HG03095 (cell line): ENCODE measurements at regions not wholly inside any gene's neighbourhood (a gene's known extent, or its start where the extent isn't known, plus 50 kb on each side); places are given as distances from the start of the nearest gene placed in this dataset.

Experiments used
- ATAC-seq: cut with Tn5 transposase; IDR thresholded peaks from one replicate; pipeline ENCODE4 v1.9.1; 2021; ENCODE audit warnings: moderate library complexity; ENCODE audit not compliant: unreplicated experiment

DNA sequence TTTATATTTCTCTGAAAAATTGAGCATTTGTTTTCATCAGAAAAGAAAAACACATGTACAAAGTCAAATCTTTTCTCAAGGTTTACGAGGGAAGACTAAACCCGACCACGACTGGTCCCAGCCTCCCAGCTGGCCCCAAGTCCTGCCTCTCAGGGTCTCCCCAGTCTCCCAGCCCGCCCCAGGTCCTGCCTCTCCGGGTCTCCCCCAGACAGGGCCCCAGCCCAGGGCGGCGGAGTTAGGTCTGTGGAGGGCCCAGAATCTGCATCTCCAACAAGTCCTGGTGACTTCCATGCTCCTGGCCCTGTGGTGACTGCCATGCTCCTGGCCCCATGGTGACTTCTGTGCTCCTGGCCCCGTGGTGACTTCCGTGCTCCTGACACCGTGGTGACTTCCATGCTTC is 359.9 kb downstream of the IRX2 start:
- ATAC-seq: no peak

DNA sequence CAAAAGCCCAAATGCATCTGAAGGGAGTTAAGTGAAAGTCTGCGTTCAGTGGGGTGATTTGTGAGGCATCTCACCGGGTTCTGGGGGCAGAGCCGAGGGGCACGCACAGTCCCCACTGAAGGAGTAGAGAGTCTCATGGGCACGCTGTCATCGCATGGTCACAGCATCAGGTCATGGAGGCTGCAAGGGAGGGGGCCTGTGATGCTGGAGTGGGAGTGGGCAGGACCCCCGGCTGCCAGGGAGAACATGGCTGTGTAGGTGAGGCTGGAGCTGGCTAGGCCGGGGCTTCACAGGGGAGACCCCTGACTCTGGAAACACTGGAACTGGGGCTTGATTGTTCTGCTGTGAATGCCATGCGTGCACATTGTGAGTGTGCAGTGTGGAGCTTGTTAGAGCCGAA is 360.5 kb downstream of the IRX2 start:
- no peak for ATAC-seq

DNA sequence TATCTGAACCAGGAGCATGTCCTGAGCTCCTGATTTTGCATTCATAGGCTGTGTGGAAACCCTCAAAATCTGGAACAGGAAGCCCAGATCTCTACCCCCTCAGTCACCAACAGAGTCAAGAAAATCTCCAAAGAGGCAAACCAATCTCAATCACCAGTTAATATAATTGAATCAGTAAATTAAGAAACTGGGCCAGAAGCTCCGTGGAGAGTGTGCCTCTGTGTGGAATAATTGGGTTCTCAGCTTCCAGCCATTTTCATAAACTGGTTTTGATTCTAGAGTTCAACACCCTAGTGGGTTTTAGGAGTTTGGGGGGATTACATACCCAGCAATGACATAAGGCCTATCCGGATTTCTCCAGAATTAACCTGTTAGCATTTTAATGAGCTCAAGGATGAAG is 362.9 kb downstream of the IRX2 start:
- ATAC-seq: no peak

DNA sequence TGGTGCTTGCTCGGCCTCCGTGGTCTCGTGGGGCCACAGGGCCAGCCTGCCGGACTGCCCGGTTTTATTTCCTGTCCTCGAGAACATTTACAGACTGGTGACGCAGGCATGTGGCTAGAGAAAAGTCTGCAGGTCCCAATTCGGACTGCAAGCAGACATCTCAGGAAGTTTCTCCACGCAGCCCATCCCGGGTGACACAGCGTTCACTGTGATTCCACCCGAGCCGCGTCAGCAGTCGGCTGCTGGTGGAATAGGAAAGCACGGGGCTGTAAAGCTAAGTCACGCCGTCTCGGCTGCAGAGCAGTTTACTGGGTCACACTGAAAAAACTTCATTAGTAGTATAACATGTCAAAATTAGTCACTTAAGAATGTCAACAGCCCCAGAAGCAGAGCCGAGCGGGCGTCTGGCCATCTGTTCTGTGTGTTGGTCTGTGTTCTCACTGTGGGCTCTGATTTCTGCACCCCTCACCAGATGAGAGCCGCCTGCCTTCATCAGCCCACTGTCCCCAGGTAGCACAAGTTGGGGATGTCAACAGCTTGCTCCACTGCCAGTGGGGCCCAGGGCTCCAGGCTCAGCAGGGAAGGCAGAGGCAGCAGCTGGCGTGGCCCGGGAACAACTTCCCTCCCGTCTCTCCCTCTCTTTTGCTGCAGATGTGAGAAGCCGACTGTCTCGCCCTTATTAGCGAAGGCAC is 363.7 kb downstream of the IRX2 start:
- ATAC-seq: no peak

DNA sequence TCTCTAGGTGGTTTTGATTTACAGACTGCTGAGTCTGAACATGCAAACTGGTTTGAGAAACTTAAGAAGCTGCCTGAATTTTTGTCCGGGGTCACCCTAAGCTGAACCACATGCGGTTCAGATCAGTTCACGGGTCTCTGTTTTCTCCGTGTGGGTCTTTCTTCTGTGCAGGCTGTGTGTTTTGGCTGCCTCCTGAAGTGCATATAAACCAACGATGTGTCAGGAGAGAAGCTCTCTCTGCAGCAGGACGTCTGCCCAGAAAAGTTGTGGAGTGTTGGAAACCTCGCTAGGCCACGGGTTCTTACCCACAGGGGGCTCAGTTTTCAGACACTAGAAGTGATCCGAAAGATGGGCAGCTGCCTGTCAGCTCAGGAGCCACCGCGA is 364.2 kb downstream of the IRX2 start:
- no peak for ATAC-seq

DNA sequence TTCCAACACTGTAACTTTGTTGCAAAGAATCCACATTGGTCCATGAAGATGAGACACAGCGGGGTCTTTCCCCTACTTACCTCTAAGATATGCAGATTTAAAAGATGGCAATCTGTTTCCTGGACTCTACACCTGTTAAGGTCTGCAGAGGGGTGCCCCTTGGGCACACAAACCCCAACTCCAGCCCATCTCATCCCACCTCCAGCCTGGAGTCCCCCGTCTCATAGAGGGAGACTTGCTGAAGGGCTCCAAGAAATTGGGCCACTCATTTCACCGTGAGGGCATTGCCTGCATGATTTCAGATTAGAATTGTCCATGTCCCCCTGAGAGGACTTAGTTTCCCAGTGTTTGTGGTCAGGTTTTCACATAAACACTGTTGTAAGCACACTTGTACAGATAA is 365.7 kb downstream of the IRX2 start:
- ATAC-seq: no peak

DNA sequence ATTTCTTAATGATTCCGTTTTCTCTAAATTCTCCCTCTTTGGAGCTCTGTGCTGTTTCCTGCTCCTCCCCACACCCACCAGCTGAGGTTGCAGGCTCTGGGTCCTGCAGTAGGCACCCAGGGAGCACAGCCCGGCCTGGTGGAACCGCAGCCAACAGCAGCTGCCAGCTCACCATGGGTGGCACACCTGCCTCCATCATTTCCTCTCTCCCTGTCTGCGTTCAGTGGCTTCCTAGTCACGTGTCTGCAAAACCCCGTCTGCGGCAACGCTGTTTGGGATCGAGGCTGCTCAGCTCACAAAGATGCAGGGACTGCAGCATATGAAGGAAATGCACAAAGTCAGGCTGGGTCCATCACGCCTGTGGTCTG is 367.8 kb downstream of the IRX2 start:
- ATAC-seq: no peak

DNA sequence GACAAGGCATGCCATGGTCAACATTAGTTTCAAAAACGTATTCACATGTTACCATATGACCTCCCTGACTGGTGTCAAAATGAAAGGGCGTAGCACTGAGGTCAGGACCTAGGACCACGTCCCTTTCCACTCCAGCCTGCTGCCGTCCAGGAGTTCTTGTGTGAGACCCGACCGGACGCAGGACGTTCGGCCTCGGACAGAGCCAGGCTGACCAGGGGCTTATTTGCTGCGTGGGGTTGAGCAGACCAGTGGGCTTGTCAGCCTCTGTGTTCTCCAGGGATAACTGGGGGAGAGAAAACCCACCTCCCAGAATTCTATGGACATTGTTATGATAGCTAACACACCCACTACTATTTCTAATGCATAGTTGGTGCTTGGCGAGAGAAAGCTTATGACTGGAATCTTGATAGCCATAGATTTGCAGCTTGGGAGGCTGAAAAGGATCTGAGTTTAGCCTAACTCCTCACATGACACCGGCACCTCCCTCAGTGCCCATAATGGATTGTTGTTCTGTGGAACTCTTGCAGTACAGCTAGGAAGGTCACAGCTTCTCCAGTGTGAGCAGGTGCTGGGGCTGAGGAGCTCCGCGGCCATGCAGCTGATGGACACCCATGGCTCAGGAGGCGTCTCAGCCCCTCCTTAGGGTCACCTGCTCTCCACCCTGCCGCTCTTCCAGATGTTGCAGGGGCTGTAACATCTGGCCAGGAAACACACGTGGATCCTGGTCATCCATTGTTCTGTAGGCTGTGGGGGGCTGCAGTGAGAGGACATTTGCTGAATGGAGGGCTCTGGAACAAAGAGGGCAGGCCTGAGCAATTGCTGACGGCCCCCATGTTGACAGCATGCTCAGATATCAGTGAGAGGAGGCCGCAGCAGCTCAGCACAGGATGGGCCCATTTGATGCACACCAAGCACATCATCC is 368.4 kb downstream of the IRX2 start:
- ATAC-seq: no peak

DNA sequence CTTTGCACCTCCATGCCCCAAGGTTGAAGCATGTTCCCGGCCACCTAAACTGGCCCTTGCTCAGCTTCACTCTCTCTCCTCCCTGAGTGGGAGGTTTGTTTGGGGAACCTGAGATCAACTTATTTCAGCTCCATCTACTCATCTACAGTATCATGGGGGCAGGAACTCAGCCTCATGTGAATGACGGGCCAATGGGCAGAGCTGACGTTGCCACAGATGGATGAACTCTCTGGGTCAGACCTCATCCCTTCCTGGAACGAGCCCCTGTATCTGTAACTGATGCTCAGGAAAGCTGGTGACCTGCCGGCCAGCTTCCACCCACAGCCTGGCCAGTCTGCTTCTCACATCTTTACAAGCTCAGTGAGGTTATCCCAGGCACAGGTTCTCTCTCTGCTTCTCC is 369.6 kb downstream of the IRX2 start:
- ATAC-seq: no peak

DNA sequence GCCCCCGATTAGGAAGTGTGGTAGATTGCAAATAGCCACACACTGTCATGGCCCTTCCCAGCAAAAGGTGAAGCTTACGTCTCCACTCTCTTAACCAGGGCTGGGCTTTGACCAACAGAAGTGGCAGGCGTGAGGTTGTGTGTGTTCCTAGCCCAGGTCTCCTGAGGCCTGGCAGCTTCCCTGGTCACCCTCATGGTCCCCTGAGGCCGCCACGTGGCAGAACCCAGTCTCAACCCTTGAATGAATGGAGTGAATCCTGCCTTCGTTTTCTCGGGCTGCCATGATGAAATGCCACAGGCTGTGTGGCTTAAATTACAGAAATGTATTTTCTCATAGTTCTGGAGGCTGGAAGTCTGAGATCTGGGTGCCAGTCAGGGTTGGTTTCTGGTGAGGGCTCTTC is 370.4 kb downstream of the IRX2 start:
- no peak for ATAC-seq

DNA sequence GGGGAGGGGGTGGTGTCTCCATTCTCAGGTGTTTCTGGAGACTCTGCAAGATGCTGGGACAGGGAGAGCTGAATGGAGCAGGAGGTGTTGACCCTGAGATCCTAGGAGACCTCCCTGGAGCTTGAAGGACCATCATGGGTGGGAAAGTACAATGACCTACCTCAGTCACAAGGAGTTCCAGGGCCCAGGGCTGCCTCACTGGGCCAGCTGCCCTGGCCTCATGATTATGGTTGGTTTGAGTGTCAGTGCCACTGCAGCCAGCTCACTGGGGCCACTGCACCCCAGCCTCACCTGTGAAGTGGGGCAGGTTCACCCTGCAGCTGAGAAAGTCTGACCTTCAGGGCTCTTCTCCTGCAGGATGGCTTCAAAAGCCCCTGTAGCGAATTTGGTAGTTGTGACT is 372.5 kb downstream of the IRX2 start:
- no peak for ATAC-seq

DNA sequence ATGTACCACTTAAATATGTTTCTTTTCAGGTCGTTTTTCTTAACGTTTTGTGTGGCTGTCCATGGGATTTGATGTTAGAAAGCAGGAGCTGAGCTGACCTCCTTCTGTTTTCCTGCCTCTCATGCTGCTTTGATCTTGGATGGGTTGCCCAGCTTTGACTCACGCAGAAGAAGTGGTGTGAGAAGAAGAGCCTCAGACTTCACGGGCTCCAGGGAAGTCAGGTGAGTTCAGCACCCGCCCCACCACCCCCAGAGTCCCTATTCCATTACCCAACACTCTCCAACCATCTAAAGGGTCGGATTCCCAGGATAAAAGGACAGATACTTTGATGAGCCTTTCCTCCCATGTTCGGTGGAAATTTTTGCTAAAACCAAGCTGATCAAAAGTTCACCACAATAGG is 373.4 kb downstream of the IRX2 start:
- no peak for ATAC-seq

DNA sequence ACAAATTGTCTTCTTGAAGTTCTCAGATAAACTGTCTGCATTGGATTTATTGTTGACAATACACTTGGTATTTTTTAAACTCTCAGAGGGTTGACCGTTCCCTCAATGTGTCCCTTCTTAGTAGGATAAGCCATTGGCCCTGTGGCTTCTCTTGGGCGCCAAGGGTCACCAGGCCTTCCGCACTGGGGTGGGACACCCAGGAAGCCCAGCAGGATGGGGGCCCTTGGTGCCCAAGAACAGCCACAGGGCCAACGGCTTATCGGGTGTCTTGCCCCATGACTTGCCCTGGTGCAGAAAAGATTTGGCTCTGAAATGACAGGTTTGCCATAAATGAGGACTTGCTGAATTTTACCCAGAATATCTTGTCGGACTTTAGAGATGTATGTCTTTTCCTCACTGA is 375.0 kb downstream of the IRX2 start:
- ATAC-seq: no peak

DNA sequence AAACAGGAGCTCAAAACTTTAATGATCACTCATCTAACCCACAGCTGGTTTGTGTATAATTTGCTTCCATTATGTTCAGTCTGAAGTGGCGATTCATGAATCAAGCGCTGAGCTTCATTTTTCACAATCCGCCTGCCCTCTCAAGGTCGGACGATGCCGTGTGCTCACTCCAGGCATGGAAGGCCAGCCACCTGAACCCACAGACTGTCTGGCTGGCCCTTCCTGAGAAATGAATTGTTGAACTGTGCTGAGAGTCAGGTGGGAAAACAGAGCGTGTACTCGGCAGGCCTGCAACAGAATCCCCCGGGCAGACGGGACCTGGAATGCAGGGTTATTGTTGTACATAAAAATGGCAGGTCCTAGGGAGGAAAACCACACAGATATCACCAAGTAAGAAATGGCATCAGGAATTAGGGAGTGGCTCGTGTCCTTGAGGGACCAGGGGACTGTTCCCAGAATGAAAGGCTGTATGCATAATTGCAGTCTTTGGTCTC is 375.7 kb downstream of the IRX2 start:
- ATAC-seq: no peak

DNA sequence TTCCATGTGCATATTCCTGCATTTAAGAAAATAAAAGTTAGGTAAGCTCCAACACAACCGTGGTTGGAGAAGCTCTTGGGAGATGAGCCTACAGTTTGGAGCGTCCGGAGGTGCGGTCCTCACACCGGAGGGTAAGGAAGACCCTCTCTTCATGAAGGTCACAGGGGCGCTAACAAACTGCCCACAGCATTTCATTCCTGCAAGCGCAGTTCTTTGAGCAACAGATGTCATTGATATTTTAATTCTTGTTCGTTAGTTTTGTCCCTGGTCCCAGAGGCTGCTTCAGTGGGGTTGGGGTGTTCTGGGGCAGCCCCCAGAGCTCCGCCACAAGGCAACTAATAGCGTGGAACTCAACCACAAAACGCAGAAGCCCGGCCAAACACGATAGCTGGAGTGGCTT is 376.2 kb downstream of the IRX2 start:
- no peak for ATAC-seq

DNA sequence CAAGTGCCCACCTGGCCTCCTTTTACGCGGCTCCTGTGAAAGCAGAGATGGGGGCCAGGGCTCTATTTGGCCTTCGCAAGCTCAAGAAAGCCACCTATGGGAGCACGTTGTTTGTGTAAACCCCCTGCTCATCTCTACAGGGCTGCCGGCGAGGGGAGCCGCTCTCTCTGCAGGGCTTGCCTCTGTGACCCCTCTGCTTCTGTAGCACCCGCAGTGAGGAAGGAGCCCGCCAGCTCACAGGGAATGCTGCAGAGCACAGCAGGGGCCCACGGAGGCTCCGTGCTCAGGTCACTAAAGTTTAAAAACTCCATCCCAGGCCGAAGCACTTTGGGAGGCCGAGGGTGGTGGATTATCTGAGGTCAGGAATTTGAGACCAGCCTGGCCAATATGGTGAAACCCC is 376.8 kb downstream of the IRX2 start:
- ATAC-seq: no peak

DNA sequence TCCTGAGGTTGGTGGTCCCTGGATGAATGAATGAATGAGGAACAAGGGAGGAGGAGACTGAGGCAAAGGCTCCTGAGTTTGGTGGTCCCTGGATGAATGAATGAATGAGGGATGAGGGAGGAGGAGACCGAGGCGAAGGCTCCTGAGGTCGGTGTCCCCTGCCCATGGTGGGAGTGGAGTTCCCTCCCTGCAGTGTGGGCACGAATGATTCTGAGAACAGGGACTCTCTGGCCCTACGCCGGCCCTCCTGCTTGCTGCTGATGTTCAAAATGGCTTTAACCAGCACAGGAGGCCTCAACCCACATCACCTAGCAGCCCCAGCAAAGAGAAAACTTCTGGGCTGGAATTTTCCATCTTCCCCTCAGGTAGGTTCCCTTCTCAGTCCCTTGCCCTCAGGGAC is 377.8 kb downstream of the IRX2 start:
- ATAC-seq: no peak

DNA sequence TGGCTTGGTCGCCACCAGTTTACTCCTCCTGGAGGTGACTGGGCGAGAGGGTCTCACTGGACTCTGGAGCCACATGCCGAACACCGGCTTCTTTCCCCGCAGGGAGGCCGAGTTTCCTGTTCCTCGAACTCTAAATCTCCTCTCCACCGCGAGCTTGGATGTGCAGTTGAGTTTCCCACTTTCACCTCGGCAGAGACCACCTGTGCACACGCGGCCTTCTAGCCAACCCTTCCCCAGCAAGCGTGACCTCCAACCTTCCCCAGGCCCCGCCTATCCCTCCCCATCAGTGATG is 380.1 kb downstream of the IRX2 start:
- ATAC-seq: no peak

DNA sequence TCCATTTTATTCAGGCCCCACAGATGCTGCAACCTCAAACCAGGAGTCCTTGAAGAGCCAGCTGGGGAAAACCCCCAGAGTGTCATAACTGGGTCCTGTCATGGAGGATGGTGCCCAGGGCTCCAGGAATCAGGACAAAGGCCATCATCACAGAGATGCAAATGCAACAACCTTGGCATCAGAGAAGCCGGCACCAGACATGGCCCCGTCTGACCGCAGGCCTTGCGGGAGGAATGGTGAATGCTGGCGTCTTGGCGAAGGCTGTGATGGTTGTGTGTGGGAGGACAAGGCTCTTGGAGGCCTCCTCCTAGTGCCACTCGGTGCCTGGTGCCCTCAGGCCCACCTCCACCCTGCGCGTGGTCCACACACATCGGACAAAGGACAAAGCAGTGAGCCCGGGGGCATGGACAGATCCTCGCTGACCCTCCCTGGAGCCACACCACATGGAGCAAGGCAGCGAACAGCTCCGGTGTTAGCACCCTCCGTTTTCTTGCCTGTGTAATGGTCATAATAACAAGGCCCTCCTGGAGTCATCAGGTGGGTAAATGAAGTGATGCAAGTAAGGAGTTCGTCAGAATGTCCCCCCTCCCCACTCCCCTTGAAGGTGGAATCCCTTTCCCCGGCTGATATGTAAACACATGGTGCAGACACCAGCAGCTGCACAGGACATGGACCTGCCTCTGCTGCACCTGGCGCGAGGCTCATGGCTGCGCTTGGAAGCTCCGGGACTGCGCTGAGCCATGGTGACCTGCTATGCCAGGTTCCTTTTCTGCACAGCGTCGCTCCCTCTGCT is 380.7 kb downstream of the IRX2 start:
- no peak for ATAC-seq

DNA sequence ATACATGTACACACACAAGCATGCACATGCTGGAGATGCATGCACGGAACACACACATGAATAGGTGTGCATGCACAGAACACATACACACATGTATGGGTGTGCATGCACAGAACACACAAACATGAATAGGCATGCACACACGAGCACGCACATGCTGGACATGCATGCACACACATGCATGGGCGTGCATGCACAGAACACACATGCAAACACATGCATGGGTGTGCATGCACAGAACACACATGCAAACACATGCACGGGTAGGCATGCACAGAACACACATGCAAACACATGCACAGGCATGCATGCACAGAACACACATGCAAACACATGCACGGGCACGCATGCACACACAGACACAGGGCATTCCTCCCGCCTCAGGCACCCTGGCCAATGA is 382.3 kb downstream of the IRX2 start:
- no peak for ATAC-seq

DNA sequence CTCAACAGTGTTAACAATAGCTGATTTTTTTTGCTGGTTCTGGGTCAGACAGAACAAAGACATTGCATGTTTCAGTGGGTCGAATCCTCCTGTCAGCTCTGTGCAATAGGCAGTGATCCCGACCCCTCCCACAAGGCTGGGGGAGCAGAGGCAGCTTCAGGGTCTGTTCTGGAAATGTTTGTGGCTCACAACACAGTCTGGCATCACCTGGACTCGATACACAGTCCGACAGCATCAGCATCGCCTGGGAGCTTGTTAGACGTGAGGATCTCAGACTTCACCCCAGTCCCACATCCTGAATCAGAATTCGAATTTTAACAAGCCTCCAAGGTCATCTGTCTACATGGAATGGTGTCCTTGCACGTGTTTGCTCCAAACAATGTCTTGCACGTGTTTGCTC is 384.7 kb downstream of the IRX2 start:
- no peak for ATAC-seq

DNA sequence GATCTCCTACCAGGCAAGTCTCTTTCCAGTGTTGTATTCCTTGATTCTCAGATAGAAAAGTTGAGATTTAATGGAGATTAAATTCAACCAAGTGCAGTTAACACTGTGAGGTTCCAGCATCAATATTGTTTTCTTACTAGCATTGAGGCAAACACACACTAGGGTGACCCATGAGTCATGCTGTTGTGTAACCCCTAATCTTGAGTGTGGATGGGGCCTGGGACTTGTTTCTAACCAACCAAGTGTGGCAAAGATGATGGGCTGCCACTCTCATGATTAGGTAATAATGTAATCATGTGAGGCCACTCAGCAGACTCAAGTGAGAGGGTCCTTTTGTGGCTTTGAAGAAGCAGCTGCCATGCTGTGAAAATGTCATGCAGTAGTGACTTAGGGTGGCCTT is 394.2 kb downstream of the IRX2 start:
- no peak for ATAC-seq
